ENCODE measurements at regions not wholly inside any gene's neighbourhood (a gene's known extent, or its start where the extent isn't known, plus 50 kb on each side); places are given as distances from the start of the nearest gene placed in this dataset.
A peak's percentile ranks its signal among the peaks of the same experiment; 100 is the strongest.

- DNase-seq = no peak
These were observed 391.7 kb upstream of the ADARB2 start for GRCh38 chr10:2128991-2129390.

GRCh38 chr10:2124135-2124534 lies 386.8 kb upstream of the ADARB2 start:
- DNase-seq = no peak

- DNase-seq = no peak
These were observed 385.3 kb upstream of the ADARB2 start for GRCh38 chr10:2122431-2123124.

GRCh38 chr10:2121929-2122328 lies 384.6 kb upstream of the ADARB2 start:
- no peak for DNase-seq

- no peak for DNase-seq
These were observed 384.0 kb upstream of the ADARB2 start for GRCh38 chr10:2121315-2121714.

- peak; percentile 26 for DNase-seq
These were observed 383.4 kb upstream of the ADARB2 start for GRCh38 chr10:2120746-2121145.

GRCh38 chr10:2119316-2119715 lies 382.0 kb upstream of the ADARB2 start:
- no peak for DNase-seq

- no peak for DNase-seq
These were observed 380.9 kb upstream of the ADARB2 start for GRCh38 chr10:2118201-2118600.

- DNase-seq = no peak
These were observed 380.3 kb upstream of the ADARB2 start for GRCh38 chr10:2117641-2118040.

- no peak for DNase-seq
These were observed 374.6 kb upstream of the ADARB2 start for GRCh38 chr10:2111965-2112364.

GRCh38 chr10:2108496-2108895 lies 371.2 kb upstream of the ADARB2 start:
- DNase-seq = no peak

- DNase-seq = no peak
These were observed 369.3 kb upstream of the ADARB2 start for GRCh38 chr10:2106641-2107040.

GRCh38 chr10:2099321-2099720 lies 362.0 kb upstream of the ADARB2 start:
- no peak for DNase-seq

GRCh38 chr10:2097937-2098336 lies 360.6 kb upstream of the ADARB2 start:
- DNase-seq = no peak

GRCh38 chr10:2094171-2094570 lies 356.8 kb upstream of the ADARB2 start:
- DNase-seq = no peak

GRCh38 chr10:2083591-2083990 lies 346.3 kb upstream of the ADARB2 start:
- no peak for DNase-seq

- no peak for DNase-seq
These were observed 344.2 kb upstream of the ADARB2 start for GRCh38 chr10:2081501-2081900.

GRCh38 chr10:2079603-2080078 lies 342.3 kb upstream of the ADARB2 start:
- no peak for DNase-seq

- DNase-seq = no peak
These were observed 339.9 kb upstream of the ADARB2 start for GRCh38 chr10:2077231-2077630.

GRCh38 chr10:2076528-2076927 lies 339.2 kb upstream of the ADARB2 start:
- DNase-seq = no peak

- DNase-seq = no peak
These were observed 329.7 kb upstream of the ADARB2 start for GRCh38 chr10:2067015-2067414.

GRCh38 chr10:2054728-2055127 lies 317.4 kb upstream of the ADARB2 start:
- no peak for DNase-seq

- DNase-seq = no peak
These were observed 316.5 kb upstream of the ADARB2 start for GRCh38 chr10:2053805-2054204.

GRCh38 chr10:2051108-2051507 lies 313.8 kb upstream of the ADARB2 start:
- DNase-seq = no peak

GRCh38 chr10:2049560-2049959 lies 312.2 kb upstream of the ADARB2 start:
- DNase-seq = no peak

Data from NCI-H187 treated with DMSO at 0.1 percent for 48 hours (cell line).